Neuronal stem cell (in vitro differentiated cells): ENCODE measurements at regions not wholly inside any gene's neighbourhood (a gene's known extent, or its start where the extent isn't known, plus 50 kb on each side); places are given as distances from the start of the nearest gene placed in this dataset.

Experiments used
- DNase-seq: peaks from one replicate; pipeline ENCODE4 v3.0.0-alpha.2; 2013; ENCODE audit warnings: low spot score
- H2AFZ ChIP-seq: one replicate; pipeline ENCODE4 v1.6.1; 2013; ENCODE audit warnings: mild to moderate bottlenecking, low read length, inconsistent platforms
- H2AK5ac ChIP-seq: 2 replicates; pipeline ENCODE4 v1.6.1; 2013; ENCODE audit warnings: low read depth, mild to moderate bottlenecking, inconsistent platforms, low read length, moderate library complexity, mixed read lengths
- H2BK120ac ChIP-seq: 2 replicates; pipeline ENCODE4 v1.6.1; 2013; ENCODE audit warnings: low read depth, mild to moderate bottlenecking, inconsistent platforms, low read length, moderate library complexity, mixed read lengths
- H2BK12ac ChIP-seq: one replicate; pipeline ENCODE4 v1.6.1; 2013; ENCODE audit warnings: low read length, inconsistent platforms
- H2BK15ac ChIP-seq: 2 replicates; pipeline ENCODE4 v1.6.1; 2013; ENCODE audit warnings: mild to moderate bottlenecking, low read length, inconsistent platforms, mixed read lengths
- H2BK5ac ChIP-seq: one replicate; pipeline ENCODE4 v1.6.1; 2013; ENCODE audit warnings: inconsistent platforms, mild to moderate bottlenecking, low read length, moderate library complexity
- H3K14ac ChIP-seq: one replicate; pipeline ENCODE4 v1.6.1; 2013; ENCODE audit warnings: low read length, inconsistent platforms
- H3K18ac ChIP-seq: 2 replicates; pipeline ENCODE4 v1.6.1; 2013; ENCODE audit warnings: low read length, inconsistent platforms
- H3K23ac ChIP-seq: 2 replicates; pipeline ENCODE4 v1.6.1; 2013; ENCODE audit warnings: low read depth, mild to moderate bottlenecking, mixed read lengths, low read length, inconsistent platforms; ENCODE audit not compliant: poor library complexity
- H3K27ac ChIP-seq: replicated peaks from 3 replicates; pipeline ENCODE4 v1.5.1; 2013; ENCODE audit warnings: low read length, inconsistent platforms
- H3K27me3 ChIP-seq, 3 experiments: 2 replicates each; pipeline ENCODE4 v1.6.1; 2013; ENCODE audit warnings: low read length in 3 of 3, mild to moderate bottlenecking in 2 of 3, inconsistent platforms in 1 of 3, low read depth in 1 of 3, mixed read lengths in 1 of 3, moderate library complexity in 1 of 3; ENCODE audit not compliant: control insufficient read depth in 3 of 3, insufficient read depth in 3 of 3
- H3K36me3 ChIP-seq, 2 donors: replicated peaks in 1 of 2; 2 replicates each; pipeline ENCODE4 v1.6.1; 2013; ENCODE audit warnings: low read length in 2 of 2; ENCODE audit not compliant: control insufficient read depth in 2 of 2, insufficient read depth in 2 of 2
- H3K4ac ChIP-seq: 2 replicates; pipeline ENCODE4 v1.6.1; 2013; ENCODE audit warnings: inconsistent platforms, mild to moderate bottlenecking, low read length, moderate library complexity
- H3K4me1 ChIP-seq, 2 donors: 1 replicate in 1 of 2; 2 replicates in 1 of 2; pipeline ENCODE4 v1.6.1; 2013; ENCODE audit warnings: low read length in 2 of 2, low read depth in 1 of 2; ENCODE audit not compliant: control insufficient read depth in 2 of 2, insufficient read depth in 1 of 2
- H3K4me2 ChIP-seq: one replicate; pipeline ENCODE4 v1.6.1; 2013; ENCODE audit warnings: mild to moderate bottlenecking, low read length, inconsistent platforms; ENCODE audit not compliant: insufficient read depth, poor library complexity, severe bottlenecking
- H3K4me3 ChIP-seq, 2 donors: 2 replicates each; pipeline ENCODE4 v1.5.1; 2013; ENCODE audit warnings: low read length in 2 of 2, mild to moderate bottlenecking in 2 of 2, inconsistent platforms in 1 of 2, moderate library complexity in 1 of 2
- H3K79me1 ChIP-seq: one replicate; pipeline ENCODE4 v1.6.1; 2013; ENCODE audit warnings: low read depth, mild to moderate bottlenecking, inconsistent platforms, low read length, moderate library complexity
- H3K9ac ChIP-seq: one replicate; pipeline ENCODE4 v1.6.1; 2013; ENCODE audit warnings: mild to moderate bottlenecking, low read depth, low read length, inconsistent platforms; ENCODE audit not compliant: poor library complexity
- H3K9me3 ChIP-seq, 2 donors: replicated peaks in 1 of 2; 2 replicates each; pipeline versions ENCODE3 to v1.6.1; 2013; ENCODE audit warnings: low read length in 2 of 2, mild to moderate bottlenecking in 2 of 2, inconsistent platforms in 1 of 2, low read depth in 1 of 2, mixed read lengths in 1 of 2, moderate library complexity in 1 of 2; ENCODE audit not compliant: control insufficient read depth in 2 of 2, insufficient read depth in 1 of 2
- H4K8ac ChIP-seq: one replicate; pipeline ENCODE4 v1.6.1; 2013; ENCODE audit warnings: low read depth, mild to moderate bottlenecking, inconsistent platforms, low read length, moderate library complexity
- H4K91ac ChIP-seq: one replicate; pipeline ENCODE4 v1.6.1; 2013; ENCODE audit warnings: low read length, low read depth, mild to moderate bottlenecking, inconsistent platforms; ENCODE audit not compliant: poor library complexity
- WGBS, 2 donors: extraction: QIAGEN DNeasy Blood & Tissue Kit; methylation state at CpG; one replicate each; pipeline ENCODE4 v1.1.7; 2013; ENCODE audit warnings: missing lambda C conversion rate in 2 of 2, mixed read lengths in 1 of 2; ENCODE audit not compliant: insufficient read length in 2 of 2, insufficient replicate concordance in 1 of 2; ENCODE audit errors: extremely low coverage in 2 of 2; 5-methylcytosine and 5-hydroxymethylcytosine counted together

DNA sequence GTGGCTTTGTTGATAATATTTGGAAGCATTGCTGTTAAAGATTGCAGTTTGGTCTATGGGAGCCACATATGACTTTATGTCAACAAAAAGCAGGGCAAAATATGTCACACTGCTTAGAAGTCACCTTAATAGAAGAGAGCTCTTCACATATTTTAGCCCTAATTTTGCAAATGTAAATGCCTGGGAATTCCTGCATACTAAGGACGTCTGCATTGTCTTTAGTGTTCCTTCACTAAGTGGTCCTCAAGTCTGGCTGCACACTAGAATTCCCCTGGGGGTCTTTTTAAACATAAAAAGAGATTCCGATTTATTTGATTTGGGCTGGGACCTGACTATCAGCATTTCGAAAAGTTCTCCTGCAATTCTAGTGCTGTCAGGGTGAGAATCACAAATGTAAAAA is 495.1 kb upstream of the FAM241A start:
- Histone ChIP-seq H3K36me3 (no peaks in the 10 kb centered on the region), H3K23ac (no peak overlapping the region), H2BK15ac (no peak overlapping the region), H3K9me3 (no peaks in the 10 kb centered on the region), H3K27me3 (peaks cover 0 to 2% (median 0%) of the 10 kb centered on the region in 3 experiments), H3K4me2 (no peak overlapping the region), H2BK120ac (no peak overlapping the region), H3K14ac (no peak overlapping the region), H4K8ac (no peak overlapping the region), H3K4me3 (no peak overlapping the region), H3K79me1 (no peaks in the 10 kb centered on the region), H3K4ac (no peak overlapping the region), H3K9ac (no peak overlapping the region), H3K18ac (no peak overlapping the region), H4K91ac (no peak overlapping the region), H2AK5ac (no peak overlapping the region), H2AFZ (peak overlapping the region; percentile 32), H3K27ac (no peak overlapping the region), H2BK12ac (no peak overlapping the region), H3K4me1 (peaks cover 0 to 4% of the 10 kb centered on the region in 2 donors), H2BK5ac (no peak overlapping the region)
- no peak for DNase-seq
- WGBS, 2 donors = no CpG with 5 or more reads among the region's 3 CpGs

DNA sequence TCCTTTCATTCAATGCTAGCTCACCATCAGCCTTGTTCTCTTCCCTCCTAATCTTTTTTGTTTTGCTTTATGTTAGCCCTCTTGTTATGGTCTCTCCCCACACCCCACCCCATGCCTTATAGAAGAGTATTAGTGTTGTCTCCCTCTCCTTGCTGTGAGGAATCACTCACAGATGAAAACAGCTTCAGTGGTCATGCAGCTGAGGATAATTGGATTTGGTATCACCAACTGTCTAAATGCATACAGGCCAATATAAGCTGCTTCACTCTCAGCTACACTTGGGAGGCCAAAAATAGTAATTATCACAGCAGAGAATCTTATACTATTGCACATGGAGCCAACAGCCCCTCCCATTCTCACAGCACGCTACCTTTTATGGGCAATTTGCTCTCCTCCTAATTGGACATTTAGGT is 494.6 kb upstream of the FAM241A start:
- peak overlapping the region; percentile 32 for H2AFZ ChIP-seq
- no peaks in the 10 kb centered on the region for H3K79me1 ChIP-seq
- H3K27me3 ChIP-seq = peaks cover 0 to 2% (median 0%) of the 10 kb centered on the region in 3 experiments
- H3K14ac ChIP-seq = no peak overlapping the region
- no peak overlapping the region for H2BK12ac ChIP-seq
- no peak overlapping the region for H2BK120ac ChIP-seq
- H3K4me3 ChIP-seq = no peak overlapping the region
- H3K18ac ChIP-seq = no peak overlapping the region
- no peak overlapping the region for H4K8ac ChIP-seq
- no peaks in the 10 kb centered on the region for H3K9me3 ChIP-seq
- H3K36me3 ChIP-seq = no peaks in the 10 kb centered on the region
- no peak overlapping the region for H3K27ac ChIP-seq
- no peak overlapping the region for H3K4ac ChIP-seq
- no peak for DNase-seq
- no peak overlapping the region for H3K4me2 ChIP-seq
- H3K4me1 ChIP-seq = peaks cover 0 to 4% of the 10 kb centered on the region in 2 donors
- no peak overlapping the region for H3K9ac ChIP-seq
- no peak overlapping the region for H2BK15ac ChIP-seq
- H2AK5ac ChIP-seq = no peak overlapping the region
- H3K23ac ChIP-seq = no peak overlapping the region
- H2BK5ac ChIP-seq = no peak overlapping the region
- no peak overlapping the region for H4K91ac ChIP-seq
- no CpG with 5 or more reads among the region's 1 CpG for WGBS, 2 donors

DNA sequence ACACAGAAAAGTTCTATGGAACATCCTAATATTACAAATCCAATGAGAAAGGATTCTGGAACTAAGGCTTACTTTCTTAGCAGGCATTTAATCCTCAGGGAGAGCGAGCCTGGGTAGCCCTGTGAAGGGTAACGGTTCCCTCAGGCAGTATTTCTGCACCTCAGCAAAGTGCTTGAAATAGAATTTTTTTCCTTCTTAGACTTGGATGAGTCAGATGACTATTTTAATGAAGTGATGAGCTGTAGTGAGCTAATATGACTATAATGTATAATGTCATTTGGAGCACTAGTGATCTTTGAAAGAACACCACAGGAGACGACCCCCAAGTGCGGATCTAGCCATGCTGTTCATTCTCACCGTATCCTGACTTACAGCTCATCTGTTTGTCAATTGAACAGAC is 493.0 kb upstream of the FAM241A start:
- no peak overlapping the region for H3K9ac ChIP-seq
- no peak overlapping the region for H4K8ac ChIP-seq
- no CpG with 5 or more reads among the region's 5 CpGs for WGBS, 2 donors
- H3K4me3 ChIP-seq = no peak overlapping the region
- H3K23ac ChIP-seq = no peak overlapping the region
- no peak overlapping the region for H3K4me2 ChIP-seq
- no peak overlapping the region for H4K91ac ChIP-seq
- H3K27me3 ChIP-seq = peaks cover 0 to 2% (median 0%) of the 10 kb centered on the region in 3 experiments
- H3K18ac ChIP-seq = no peak overlapping the region
- H3K4ac ChIP-seq = no peak overlapping the region
- H3K14ac ChIP-seq = no peak overlapping the region
- DNase-seq = no peak
- no peak overlapping the region for H2BK12ac ChIP-seq
- H2AFZ ChIP-seq = no peak overlapping the region
- no peak overlapping the region for H2BK5ac ChIP-seq
- no peak overlapping the region for H2BK15ac ChIP-seq
- H3K79me1 ChIP-seq = no peaks in the 10 kb centered on the region
- H3K4me1 ChIP-seq = peaks cover 0 to 4% of the 10 kb centered on the region in 2 donors
- no peaks in the 10 kb centered on the region for H3K9me3 ChIP-seq
- no peak overlapping the region for H3K27ac ChIP-seq
- H2AK5ac ChIP-seq = no peak overlapping the region
- H2BK120ac ChIP-seq = no peak overlapping the region
- no peaks in the 10 kb centered on the region for H3K36me3 ChIP-seq

DNA sequence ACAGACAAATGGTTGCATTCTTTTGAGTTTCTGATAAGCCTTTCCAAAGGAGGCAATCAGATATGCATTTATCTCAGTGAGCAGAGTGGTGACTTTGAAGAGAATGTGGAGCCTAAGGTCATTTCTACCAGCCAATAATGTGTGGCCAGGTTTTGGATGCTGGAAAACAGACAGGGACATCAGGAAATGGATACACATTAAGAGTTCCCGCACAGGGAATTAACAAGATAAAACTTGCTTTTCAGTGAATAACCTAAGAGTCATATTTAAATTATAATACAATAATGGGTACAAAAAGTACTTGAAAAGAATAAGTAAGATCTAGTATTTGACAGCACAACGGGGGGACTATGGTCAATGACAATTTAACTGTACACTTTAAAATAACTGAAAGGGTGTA is 492.3 kb upstream of the FAM241A start:
- H3K14ac ChIP-seq = no peak overlapping the region

More for the DNA sequence above, 492.3 kb upstream of the FAM241A start:
- H3K18ac ChIP-seq = no peak overlapping the region
- no peak overlapping the region for H2AFZ ChIP-seq
- H2BK5ac ChIP-seq = no peak overlapping the region
- H3K9me3 ChIP-seq = no peaks in the 10 kb centered on the region
- WGBS, 2 donors = no CpG with 5 or more reads among the region's 2 CpGs
- H3K4me3 ChIP-seq = no peak overlapping the region
- no peak overlapping the region for H2AK5ac ChIP-seq
- H4K8ac ChIP-seq = no peak overlapping the region
- no peak overlapping the region for H2BK120ac ChIP-seq
- H4K91ac ChIP-seq = no peak overlapping the region
- no peak overlapping the region for H3K9ac ChIP-seq
- no peak for DNase-seq
- H3K27ac ChIP-seq = no peak overlapping the region
- no peak overlapping the region for H2BK12ac ChIP-seq
- no peaks in the 10 kb centered on the region for H3K36me3 ChIP-seq
- H3K27me3 ChIP-seq = peaks cover 0 to 2% (median 0%) of the 10 kb centered on the region in 3 experiments
- H3K23ac ChIP-seq = no peak overlapping the region
- H3K4ac ChIP-seq = no peak overlapping the region
- no peaks in the 10 kb centered on the region for H3K79me1 ChIP-seq
- H3K4me1 ChIP-seq = peaks cover 0 to 4% of the 10 kb centered on the region in 2 donors
- no peak overlapping the region for H2BK15ac ChIP-seq
- no peak overlapping the region for H3K4me2 ChIP-seq
